Coronary artery (tissue), 2 donors: ENCODE measurements at regions not wholly inside any gene's neighbourhood (a gene's known extent, or its start where the extent isn't known, plus 50 kb on each side); places are given as distances from the start of the nearest gene placed in this dataset.
"Not testable (repeated sequence)": the region's sequence is repeated elsewhere in the genome, so short reads cannot be mapped to it uniquely, and the experiment has no call there.

Source experiments
- DNase-seq: peaks from one replicate; pipeline ENCODE4 v3.0.0-alpha.2; 2017; ENCODE audit warnings: low spot score
- H3K27ac ChIP-seq, 2 donors: fragments of 200-600 bp; sonication (generic); one replicate each; pipeline ENCODE4 v1.5.1; 2016 to 2019
- H3K4me3 ChIP-seq: fragments of 200-600 bp; sonication (generic); 2 replicates; pipeline ENCODE4 v1.5.1; 2016; ENCODE audit warnings: mild to moderate bottlenecking, moderate library complexity
- TF ChIP-seq, protein P1 (sequence below): fragments of 200-600 bp; sonication (generic); IDR thresholded peaks from one replicate; pipeline ENCODE4 v1.5.1; 2019; ENCODE audit warnings: antibody characterized with exemption

DNA sequence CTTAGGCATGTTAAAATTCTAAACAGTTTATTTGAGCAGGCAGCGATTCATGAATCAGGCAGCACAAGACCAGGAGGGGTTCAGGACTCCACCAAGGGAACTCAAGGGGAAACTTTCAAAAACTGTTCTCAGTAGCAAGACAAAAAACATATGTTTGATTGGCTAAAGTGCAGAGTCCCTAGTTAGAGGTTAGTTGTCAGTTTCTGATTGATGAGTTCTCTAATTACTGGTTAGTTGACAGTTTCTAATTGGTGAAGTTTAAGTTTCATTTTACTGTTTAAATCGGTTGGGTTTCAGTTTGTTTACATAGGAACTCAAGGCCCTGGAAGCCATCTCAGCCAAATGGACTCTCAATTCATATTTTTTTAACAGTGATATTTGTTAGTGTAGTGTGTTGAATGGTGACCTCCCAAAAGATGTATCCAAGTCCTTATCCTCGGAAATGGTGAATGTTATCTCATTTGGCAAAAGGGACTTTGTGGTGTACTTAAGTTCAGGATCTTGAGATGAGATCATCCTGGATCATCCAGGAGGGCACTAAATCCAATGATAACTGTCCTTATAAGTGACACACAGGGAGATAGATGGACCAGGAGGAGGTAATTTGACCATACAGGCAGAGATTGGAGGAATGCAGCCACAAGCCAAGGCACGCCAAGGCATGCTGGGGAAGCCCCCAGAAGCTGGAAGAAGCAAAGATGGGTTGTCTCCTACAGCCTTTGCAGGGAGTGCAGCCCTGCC, 219.2 kb upstream of the RAI14 start:
- Histone ChIP-seq H3K27ac (no peak overlapping the region), H3K4me3 (no peak overlapping the region)
- TF ChIP-seq, protein P1, sequence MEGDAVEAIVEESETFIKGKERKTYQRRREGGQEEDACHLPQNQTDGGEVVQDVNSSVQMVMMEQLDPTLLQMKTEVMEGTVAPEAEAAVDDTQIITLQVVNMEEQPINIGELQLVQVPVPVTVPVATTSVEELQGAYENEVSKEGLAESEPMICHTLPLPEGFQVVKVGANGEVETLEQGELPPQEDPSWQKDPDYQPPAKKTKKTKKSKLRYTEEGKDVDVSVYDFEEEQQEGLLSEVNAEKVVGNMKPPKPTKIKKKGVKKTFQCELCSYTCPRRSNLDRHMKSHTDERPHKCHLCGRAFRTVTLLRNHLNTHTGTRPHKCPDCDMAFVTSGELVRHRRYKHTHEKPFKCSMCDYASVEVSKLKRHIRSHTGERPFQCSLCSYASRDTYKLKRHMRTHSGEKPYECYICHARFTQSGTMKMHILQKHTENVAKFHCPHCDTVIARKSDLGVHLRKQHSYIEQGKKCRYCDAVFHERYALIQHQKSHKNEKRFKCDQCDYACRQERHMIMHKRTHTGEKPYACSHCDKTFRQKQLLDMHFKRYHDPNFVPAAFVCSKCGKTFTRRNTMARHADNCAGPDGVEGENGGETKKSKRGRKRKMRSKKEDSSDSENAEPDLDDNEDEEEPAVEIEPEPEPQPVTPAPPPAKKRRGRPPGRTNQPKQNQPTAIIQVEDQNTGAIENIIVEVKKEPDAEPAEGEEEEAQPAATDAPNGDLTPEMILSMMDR, result no peak
- DNase-seq, result no peak

DNA sequence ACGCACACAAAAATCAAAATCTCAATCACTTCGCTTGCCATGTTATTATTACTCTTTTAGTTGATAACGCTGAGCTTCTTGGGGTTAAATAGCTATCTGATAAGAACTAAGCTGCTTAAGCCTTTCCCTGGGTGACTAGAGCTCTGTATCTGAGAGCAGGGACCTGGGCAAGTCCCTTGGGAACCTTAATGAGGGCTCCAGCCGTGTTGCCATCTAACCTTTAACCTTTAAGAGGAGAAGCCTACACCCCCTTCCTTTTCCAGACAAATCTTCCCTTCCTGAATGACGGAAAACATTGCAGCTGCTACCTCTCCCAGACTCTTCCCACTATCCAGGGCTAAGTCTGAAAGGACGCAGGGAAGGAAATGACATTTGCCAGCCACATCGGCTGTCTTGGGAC, 216.5 kb upstream of the RAI14 start:
- Histone ChIP-seq H3K27ac (no peak overlapping the region), H3K4me3 (no peak overlapping the region)
- DNase-seq, result no peak
- TF ChIP-seq, protein P1, result no peak

DNA sequence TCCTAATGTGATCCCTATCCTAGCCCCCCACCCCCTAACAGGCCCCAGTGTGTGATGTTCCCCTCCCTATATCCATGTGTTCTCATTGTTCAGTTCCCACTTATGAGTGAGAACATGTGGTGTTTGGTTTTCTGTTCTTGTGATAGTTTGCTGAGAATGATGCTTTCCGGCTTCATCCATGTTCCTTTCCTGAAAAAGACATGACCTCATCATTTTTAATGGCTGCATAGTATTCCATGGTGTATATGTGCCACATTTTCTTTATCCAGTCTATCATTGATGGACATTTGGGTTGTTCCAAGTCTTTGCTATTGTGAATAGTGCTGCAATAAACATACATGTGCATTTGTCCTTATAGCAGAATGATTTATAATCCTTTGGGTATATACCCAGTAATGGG, 214.4 kb upstream of the RAI14 start:
- H3K4me3 ChIP-seq, H3K27ac ChIP-seq, DNase-seq: not testable (repeated sequence)

DNA sequence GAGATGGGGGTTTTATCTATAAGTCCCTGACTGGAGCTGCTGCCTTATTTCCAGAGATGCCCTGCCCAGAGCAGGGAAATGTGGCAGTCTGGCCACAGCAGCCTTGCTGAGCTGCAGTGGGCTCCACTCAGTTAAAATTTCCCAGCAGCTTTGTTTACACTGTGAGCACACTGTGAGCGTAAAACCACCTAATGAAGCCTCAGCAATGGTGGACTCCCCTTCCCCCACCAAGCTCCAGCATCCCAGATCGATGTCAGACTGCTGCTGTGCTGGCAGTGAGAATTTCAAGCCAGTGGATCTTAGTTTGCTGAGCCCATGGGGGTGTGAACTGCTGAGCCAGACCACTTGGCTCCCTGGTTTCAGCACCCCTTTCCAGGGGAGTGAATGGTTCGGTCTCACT, 208.7 kb upstream of the RAI14 start:
- H3K4me3 ChIP-seq, result no peak overlapping the region
- no peak overlapping the region for H3K27ac ChIP-seq
- TF ChIP-seq, protein P1, result no peak
- no peak for DNase-seq

DNA sequence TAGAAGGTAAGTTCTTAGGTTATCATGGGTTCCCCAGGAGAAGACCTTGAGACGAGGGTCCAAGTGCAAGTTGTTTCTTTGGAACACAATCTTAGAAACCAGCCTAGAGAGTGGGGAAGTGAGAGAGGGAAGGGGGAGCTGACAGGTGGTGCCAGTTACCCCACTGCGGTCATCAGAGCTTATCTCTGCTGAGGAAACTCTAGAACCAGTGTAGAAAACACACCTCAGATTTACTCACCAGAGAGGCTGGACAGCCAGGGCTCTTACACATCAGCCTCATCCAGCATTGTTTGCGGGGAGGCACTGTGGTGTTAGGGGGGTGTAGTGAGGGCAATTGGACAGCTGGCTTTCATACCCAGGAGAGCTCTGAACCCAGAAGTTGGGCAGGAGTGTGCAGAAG, 206.5 kb upstream of the RAI14 start:
- TF ChIP-seq, protein P1, result no peak
- no peak for DNase-seq
- Histone ChIP-seq H3K4me3 (no peak overlapping the region), H3K27ac (no peak overlapping the region)

DNA sequence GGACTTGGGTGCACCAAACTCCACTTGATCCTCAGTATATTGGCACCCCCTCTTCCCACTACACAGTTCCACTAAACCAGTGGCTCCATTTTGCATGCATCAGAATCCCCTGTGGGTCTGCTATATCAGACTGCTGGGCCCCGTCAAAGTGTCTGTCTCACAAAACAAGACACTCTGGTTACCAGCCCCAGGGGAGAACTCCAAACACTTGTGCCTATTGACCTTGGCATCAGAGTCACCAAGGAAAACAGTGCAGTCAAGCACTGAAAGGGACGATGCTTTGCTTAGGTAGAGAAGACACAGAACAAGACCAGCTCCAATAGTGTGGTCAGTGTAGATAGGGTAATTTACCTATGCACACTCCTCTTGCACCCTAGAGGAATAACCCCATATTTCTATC, 205.8 kb upstream of the RAI14 start:
- H3K27ac ChIP-seq, result no peak overlapping the region
- TF ChIP-seq, protein P1, result no peak
- H3K4me3 ChIP-seq, result no peak overlapping the region
- DNase-seq, result no peak

DNA sequence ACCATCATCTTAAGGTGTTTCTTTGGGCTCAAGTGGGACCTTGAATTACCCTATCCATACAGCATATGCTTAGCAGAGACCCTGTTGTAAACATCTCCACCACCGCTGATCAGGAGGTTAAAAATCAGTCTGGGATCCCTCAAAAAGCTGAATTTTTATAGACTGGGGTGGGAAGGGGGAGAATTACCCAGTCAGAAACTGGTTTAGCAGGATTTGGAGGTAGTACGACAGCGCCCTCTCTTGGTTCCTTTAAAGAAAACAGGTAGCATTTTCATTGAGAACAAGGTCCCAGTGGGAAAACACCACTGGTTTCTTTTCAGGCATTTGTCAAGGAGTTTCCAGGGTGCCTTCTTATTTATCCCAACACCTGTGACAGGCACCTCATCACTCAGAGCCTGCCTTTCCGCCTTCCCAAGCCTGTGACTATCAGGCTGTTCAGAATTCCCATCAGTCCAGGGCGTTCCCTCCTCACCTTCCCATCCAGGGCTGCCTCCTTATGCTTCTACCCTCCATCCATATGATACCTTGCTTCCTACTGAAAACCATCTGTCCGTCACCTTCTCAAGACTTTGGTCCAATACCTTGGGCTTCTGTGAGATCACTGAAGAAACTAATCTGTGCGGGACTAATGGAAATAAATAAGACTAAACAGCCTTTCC, 203.8 kb upstream of the RAI14 start:
- TF ChIP-seq, protein P1, result no peak
- Histone ChIP-seq H3K27ac (no peak overlapping the region), H3K4me3 (no peak overlapping the region)
- no peak for DNase-seq
